Endothelial cell of umbilical vein (primary cell): ENCODE measurements at regions not wholly inside any gene's neighbourhood (a gene's known extent, or its start where the extent isn't known, plus 50 kb on each side); places are given as distances from the start of the nearest gene placed in this dataset.

Experiments
- CTCF ChIP-seq, 2 donors: IDR thresholded peaks; 1 replicate in 1 of 2; 2 replicates in 1 of 2; pipeline ENCODE4 v1.5.1; 2011; ENCODE audit warnings: low read length in 2 of 2, mild to moderate bottlenecking in 2 of 2, moderate library complexity in 2 of 2, control low read depth in 1 of 2, inconsistent platforms in 1 of 2, low read depth in 1 of 2; ENCODE audit not compliant: insufficient read depth in 1 of 2; ENCODE audit errors: extremely low read depth in 1 of 2
- EZH2 ChIP-seq: IDR thresholded peaks from 2 replicates; pipeline ENCODE4 v1.6.1; 2012; ENCODE audit warnings: borderline replicate concordance, low read depth, mild to moderate bottlenecking, moderate library complexity, low read length, inconsistent platforms; ENCODE audit not compliant: severe bottlenecking
- JUN ChIP-seq: IDR thresholded peaks from 2 replicates; pipeline ENCODE4 v1.6.1; 2011; ENCODE audit warnings: borderline replicate concordance, low read depth; ENCODE audit not compliant: insufficient read length, insufficient read depth
- MAX ChIP-seq: IDR thresholded peaks from 2 replicates; pipeline ENCODE4 v1.6.1; 2011; ENCODE audit not compliant: insufficient read depth, insufficient read length
- MYC ChIP-seq: IDR thresholded peaks from one replicate; pipeline ENCODE4 v1.6.1; 2011; ENCODE audit warnings: mild to moderate bottlenecking, low read depth, low read length
- POLR2A ChIP-seq: IDR thresholded peaks from 2 replicates; pipeline ENCODE4 v1.6.1; 2012; ENCODE audit warnings: low read depth, mild to moderate bottlenecking, control low read depth, low read length
- POLR2AphosphoS5 ChIP-seq: IDR thresholded peaks from 2 replicates; pipeline ENCODE4 v1.6.1; 2012; ENCODE audit warnings: low read depth, mild to moderate bottlenecking, control low read depth, low read length, moderate library complexity; ENCODE audit not compliant: insufficient read depth

GRCh38 chr5:85538362-85538761 lies 1079.4 kb upstream of the COX7C start:
- TF ChIP-seq CTCF (IDR thresholded peaks at IDR 0.05; ENCODE audit: extremely low read depth in 1 of 2, insufficient read depth in 1 of 2, low read depth in 1 of 2, low read length in 2 of 2): no peak
- no peak for TF ChIP-seq MAX
- TF ChIP-seq POLR2A: no peak
- TF ChIP-seq POLR2AphosphoS5: no peak
- TF ChIP-seq EZH2: no peak
- TF ChIP-seq MYC: no peak
- no peak for TF ChIP-seq JUN
